Kasumi-1 (cell line): ENCODE measurements at regions not wholly inside any gene's neighbourhood (a gene's known extent, or its start where the extent isn't known, plus 50 kb on each side); places are given as distances from the start of the nearest gene placed in this dataset.

Experiments used
- DNase-seq, 2 experiments: peaks; one replicate each; lab custom pipeline; 2025; lab: John Stamatoyannopoulos, UW

DNA sequence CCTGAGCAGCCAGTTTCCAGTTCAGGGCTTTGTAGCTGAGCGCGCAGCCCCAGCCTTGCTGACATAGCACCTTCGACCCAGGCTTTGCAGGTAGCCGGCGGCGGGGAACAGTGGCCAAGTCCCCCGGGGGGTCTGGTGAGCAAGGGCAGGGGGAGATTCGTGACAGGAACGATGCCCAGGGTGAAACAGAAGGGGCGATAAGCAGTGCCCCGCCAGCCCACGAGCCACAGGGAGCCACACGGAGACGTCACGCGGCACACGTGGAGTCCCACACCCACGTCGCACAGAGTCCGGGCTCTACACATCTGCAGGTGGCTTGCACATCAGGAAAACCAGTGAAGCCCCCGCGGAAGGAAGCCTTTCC lies 127.2 kb downstream of the SOX1 start:
- DNase-seq: no peak

DNA sequence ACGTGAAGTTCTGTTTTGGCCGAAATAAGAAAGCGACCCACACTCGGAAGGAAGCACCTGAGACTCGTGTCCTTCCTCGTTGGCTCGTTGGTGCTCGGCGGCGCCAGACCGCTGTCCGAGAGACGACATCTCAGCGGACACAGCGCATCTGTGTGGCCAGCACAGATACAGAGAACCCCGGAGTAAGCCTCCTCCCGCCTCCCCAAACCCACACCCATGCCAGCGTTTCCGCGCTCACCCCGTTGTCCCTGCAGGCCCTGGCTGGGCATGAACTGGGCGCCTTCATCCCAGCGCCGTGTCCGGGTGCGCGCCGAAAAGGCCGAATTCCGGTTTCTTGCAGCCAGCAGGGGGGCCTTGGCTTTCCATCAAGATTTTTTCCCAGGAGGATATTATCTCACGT lies 127.6 kb downstream of the SOX1 start:
- no peak for DNase-seq

DNA sequence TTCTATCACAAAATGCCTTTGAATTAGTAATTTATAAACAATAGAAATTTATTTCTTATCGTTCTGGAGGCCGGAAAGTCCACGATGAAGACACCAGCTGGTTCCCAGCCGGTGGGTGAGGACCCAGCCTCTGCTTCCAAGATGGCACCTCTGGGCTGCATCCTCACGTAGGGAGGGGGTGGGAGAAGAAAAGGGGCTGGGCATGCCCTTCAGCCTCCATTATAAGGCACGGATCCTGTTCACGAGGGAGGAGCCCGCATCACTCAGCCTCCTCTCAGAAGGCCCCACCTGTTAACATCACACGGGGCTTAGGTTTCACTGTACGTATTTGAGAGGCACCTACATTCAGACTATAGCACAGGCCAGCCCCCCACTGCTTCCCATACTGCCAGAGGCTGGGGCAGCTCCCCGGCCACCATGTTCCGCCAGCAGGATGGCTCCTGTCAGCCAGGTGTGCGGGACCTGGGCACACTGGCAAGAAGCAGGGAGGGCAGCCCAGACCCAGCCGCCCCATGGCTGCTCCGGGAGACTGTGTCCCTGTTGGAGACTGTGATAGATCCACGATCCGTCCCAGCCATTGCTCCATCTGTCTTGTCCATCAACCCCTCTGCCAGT lies 131.6 kb downstream of the SOX1 start:
- DNase-seq: no peak

DNA sequence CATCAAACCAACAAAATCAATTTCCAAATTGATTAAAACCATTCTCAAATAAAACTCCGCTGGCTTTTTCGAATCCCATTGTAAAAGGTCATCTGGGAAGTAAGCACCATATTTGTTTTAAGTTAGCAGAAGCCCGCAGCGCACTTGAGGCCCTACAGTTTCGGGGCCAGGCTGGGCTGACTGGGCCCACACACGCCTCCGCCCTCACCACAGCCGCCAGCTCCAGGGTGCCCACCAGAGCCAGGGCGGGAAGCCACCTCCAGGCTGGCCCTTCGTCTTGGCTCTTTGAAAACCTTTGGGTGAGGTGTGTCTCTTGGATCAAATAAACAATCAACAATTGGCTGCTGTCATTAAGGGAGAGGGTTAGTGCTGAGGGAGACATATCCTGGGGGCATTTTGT lies 133.3 kb downstream of the SOX1 start:
- DNase-seq: no peak

DNA sequence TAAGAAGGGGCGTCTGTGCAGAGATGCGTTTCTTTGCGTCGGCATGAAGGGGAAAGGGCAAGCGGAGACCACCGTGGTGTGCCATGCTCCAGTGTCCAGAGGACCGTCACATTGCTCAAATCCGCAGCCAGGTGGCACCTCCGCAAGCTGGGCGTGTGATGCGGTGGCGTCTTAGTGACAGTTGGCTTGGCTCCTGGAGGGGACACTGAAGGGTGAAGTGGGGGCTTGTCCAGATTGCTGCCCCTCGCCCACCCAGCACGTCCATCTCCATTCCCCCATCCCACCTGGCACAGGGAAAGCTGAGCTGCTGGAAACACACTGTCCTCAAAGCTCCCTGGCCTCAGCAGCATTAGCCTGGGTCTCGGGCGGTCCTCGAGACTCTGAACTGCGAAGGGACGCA lies 135.3 kb downstream of the SOX1 start:
- no peak for DNase-seq

DNA sequence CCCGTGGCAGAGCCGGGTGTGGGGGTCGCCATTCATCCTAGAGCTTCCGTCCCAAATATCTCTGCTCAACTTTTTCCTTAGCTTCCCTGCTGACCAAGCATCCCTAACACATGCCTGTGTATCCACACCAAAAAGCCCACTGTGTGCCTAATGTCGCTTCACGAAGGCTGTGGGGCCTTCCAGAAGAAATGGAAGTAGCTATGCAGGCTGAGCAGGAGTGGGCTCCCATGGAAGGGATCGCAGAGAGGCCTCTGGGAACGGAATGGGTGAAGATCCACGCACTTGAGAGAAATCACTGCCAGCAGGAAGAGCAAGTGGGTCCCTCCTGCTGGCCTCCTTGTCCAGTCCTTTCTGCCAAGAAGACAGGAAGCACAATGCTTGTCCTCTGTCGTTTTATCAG lies 136.0 kb downstream of the SOX1 start:
- DNase-seq: no peak

DNA sequence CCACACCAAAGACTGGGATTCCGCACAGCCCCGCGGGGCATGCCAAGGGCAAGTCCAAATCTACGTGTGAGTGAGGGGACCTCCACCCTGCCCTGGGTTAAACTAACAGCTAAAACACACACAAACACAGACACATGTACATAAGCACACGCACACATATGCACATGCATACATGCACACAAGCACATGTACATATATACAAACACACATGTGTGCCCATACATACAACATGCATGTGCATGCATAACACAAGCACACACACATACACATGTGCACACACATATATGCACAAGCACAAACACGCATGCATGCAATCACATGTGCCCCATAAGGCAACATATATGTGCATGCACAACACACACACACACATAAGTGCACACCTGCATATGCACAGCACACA lies 136.7 kb downstream of the SOX1 start:
- no peak for DNase-seq

DNA sequence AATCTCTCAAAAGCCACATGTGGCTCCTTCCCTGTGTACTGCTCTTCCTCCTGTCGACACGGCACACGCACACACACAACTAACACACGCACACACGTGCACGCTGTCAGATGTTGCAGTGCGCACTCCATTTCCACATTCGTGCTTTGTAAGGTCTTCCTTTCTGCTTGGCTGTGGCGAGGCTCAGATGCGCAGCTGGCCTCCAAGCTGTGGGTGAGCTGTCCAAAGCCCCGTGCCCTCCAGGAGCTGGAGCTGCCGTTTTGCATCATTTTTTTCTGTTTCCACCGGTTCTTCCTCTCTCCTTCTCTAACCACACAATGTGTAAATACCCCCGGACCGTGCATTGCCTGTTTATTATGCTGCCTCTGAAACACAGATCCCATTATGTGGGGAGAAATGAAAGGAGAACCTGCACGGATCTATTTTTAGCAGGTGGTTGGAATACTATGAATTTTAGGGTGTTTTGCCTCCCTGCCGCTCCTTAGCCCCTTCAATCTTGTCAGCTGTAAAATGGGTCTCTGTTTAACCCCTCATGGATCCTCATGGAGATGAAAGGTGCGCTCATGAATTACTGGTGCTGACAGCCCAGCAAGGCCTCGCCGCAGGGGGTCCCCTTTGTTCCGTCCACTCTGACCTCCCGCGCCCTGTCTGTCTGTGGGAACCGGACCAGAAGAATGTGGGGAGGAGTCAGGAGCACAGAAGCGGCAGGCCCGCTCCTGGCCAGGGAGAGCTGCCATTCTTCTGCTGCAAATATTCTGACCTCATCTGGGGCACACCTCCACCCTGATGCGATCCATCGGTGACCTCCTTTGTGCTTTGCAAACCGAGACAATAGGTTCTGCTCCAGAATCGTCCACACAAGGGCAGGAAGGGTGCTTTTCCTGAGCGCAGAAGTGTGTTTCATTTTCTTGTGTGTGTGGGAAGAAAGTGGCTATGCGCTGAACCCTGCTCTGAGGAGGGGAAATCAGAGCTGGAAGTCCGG lies 137.7 kb downstream of the SOX1 start:
- no peak for DNase-seq

DNA sequence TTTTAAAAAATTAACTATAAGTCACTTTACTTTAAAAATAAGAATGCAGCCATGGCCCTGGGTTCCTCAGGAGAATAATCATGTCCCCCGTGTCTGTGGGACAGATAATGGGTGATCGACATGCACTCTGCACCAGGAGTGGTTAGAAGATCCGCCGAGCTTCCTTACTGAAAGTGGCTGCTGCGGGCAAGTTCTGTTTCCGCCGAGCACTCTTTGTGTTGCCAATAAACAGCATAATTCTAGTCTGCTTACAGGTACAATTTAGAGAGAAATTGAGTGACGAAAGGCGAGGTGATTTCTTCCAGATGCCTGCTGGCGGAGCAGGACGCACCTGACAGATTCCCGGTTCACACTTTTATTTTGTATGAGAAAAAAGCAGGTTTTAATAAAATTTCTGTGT lies 139.0 kb downstream of the SOX1 start:
- peak in 1 of 2 experiments; percentile 2 for DNase-seq

DNA sequence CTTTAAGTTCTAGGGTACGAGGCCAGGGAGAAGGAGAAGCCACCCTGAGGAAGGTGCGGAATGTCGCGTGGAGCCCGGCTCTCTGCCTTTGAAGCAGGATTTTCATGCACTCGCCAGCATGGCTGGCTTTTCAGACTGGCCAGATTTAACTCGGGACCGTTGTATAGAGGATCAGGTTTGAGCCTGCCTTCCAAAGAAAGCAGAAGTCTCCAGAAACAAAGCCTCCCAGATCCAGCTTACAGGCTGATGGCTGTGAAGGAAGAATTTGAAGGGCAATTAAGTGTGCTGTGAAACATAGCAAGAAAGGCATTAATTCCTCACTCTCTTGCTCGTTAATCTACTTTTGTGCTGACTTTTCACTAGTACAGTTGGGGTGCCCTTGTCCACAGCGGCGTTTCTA lies 140.2 kb downstream of the SOX1 start:
- DNase-seq: no peak

DNA sequence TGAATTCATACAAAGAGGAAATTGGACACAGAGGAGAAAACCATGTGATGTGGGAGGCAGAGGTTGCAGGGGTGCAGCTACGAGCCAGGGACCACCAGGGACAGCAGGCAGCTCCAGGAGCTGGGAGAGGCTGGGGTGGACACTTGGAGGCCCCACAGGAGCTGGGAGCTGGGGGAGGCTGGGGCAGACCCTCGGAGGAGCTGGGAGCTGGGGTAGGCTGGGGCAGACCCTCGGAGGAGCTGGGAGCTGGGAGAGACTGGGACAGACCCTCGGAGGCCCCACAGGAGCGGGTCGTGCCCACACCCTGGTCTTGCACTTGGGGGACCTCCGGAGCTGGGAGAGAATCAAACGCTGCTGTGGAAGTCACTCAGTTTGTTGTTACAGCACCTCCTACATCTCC lies 141.7 kb downstream of the SOX1 start:
- no peak for DNase-seq

DNA sequence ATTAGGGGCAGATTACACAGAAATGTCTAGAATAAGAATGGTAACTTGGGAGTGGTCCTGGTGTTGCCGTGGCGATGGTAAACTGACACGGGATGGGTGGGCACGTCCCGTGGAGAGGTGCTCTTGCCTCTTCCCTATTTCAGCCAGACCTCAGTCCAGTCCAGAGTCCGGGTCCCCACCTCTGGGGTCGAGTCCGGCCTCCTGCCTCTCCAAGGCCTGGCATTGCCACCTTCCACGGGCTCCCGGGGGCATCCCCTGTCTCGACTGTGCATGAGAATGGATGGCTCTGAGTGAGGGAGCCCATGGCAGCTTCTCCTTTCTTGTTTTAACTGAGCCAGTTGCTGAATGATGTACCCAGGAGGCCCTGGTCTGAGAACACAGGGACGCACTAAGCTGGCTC lies 142.3 kb downstream of the SOX1 start:
- DNase-seq: no peak

DNA sequence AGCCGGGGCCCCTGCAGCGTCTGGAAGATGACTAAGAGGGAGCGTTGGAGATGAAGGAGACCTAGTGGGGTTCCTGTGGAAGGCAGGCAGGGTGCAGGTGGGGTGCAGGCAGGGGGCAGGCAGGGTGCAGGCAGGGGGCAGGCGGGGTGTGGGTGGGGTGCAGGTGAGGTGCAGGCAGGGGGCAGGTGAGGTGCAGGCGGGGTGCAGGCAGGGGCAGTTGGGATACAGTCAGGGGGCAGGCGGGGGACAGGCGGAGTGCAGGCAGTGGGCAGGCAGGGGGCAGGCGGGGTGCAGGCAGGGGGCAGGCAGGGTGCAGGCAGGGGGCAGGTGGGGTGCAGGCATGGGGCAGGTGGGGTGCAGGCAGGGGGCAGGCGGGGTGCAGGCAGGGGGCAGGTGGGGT lies 142.8 kb downstream of the SOX1 start:
- DNase-seq: no peak

DNA sequence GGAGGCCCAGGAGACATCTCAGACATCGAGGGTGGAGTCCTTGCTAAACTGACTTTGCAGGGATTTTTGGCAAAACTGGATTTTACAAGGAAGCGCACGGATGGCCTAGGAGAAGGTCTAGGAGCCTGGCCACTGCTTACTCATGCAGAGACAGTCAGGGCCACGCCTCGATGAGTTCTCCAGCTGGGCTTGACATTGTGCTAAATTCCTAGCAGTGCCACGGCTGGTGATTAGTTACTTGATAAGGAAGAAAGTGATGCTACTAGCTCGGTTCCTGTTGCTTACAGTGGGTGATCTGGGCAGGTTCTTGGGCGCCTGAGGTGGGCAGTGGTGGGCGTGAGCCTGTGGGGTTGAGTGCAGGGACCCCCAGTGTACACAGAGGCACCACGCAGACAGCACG lies 143.4 kb downstream of the SOX1 start:
- no peak for DNase-seq

DNA sequence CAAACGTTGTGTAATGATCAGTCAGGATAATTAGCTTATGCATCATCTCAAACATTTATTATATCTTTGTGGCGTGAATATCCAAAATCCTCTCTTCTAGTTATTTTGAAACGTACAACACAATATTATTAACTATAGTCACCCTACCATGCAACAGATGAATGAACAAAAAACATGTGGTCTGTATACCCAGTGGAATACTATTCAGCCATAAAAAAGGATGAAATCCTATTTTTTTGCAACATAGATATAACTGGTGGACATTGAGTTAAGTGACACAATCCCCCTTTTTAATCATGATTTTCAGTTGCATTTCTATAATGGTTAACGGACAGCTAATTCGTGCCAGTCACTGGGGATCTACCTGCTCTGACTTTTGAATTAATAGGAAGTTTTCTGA lies 145.6 kb downstream of the SOX1 start:
- no peak for DNase-seq

DNA sequence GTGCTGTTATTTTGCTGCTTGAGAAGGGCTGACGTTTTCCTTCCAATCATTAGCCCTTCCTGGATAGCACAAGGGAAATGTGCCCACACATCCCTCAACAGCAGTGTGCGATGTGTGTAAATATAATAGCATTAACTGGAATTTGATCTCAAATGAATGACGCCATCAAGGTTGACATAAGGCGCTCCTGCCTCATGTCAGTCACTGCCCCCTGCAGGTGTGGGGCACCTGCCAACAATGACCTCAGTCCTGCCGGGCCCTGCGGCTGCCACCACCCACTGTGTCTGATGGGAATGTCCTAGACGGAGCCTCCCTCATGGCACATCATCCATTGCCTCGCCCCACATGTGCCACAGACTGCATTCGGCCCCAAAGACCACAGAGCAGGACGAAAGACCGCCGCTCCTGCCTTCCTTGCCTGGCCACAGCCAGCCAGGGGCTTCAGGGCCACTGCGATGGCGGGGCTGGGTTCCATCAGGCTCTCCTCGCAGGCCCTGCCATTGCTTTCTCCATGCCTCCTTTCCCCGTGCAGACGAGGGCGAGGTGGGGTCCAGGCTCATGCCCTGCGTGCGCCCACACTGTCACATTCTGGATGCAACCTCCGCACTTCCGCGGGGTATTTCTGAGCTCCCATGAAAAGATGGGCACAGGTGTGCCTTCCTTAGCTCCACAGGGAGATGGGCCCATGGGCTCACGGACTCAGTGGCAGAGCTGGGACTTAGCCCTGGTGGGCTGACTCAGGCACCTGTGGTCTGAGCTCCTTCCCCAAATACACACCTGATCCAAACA lies 146.7 kb downstream of the SOX1 start:
- DNase-seq: no peak

DNA sequence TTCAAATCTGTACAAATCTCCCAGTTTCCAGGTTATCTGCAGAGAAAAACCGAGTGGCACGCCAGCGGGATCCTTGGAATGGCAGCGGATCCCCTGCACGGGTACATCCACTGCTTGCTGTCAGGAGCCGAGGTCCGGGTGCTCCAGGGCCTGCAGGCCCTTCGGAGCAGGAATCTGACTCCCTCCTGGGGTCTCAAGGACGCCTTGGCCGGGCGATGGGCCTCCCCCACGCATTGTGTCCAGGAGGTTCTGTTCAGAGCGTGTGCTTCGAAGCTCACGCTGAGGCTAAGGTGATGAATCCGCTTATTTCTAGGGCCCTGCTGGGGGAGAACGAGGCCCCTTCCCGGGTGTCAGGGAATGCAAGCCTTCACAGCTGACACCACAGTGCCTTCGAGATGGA lies 148.9 kb downstream of the SOX1 start:
- no peak for DNase-seq

DNA sequence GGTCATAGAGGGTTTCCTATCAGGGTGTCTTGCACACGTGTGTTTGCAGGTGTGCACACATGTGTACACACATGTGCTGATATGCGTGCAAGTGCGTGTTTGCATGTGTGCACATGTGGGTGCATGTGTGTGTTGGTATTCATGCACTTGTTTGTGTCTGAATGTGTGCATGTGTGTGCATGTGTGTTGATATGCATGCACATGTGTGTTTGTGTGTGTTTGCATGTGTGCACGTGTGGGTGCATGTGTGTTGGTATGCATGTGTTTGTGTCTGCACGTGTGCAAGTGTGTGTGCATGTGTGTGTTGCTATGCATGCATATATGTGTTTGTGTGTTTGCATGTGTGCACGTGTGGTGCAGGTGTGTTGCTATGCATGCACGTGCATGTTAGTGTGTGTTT lies 150.5 kb downstream of the SOX1 start:
- no peak for DNase-seq

DNA sequence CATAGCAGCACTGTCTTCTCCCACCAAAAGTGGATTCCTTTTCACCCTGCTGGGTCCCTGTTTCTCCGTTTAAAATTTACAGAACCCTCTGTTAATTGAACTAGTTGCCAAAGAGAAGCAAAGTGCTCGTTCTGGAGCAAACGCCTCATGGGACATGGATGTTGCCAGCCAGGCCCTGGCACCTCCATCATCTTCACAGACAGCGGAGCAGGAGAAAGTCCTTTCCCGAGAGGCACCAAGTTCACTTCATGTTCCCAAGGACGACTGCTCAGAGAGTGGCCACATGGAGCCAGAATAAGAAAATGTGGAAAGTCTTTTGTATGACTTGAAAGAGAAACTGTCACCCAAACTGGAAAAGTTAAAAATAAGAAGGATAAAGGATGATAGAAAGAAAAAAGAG lies 151.5 kb downstream of the SOX1 start:
- DNase-seq: no peak

DNA sequence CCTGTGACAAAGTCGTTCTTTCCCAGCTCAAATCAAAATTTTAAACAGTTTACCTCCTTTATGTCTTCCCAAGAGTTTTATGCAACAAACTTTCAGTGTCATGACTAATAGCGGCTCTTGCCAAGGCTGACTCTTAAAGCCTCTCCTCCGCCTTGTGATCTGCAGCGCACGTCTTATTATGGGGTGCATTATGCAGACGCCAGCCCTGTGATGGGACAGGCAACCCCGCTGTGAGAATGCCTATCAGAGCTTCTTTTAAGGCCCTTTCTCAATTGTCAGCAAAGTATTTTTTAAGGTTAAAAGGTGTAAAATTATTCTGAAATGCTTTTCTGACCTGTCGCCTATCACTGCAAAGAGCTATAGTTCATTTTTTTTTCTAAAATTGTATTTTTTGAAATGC lies 152.8 kb downstream of the SOX1 start:
- DNase-seq: no peak

DNA sequence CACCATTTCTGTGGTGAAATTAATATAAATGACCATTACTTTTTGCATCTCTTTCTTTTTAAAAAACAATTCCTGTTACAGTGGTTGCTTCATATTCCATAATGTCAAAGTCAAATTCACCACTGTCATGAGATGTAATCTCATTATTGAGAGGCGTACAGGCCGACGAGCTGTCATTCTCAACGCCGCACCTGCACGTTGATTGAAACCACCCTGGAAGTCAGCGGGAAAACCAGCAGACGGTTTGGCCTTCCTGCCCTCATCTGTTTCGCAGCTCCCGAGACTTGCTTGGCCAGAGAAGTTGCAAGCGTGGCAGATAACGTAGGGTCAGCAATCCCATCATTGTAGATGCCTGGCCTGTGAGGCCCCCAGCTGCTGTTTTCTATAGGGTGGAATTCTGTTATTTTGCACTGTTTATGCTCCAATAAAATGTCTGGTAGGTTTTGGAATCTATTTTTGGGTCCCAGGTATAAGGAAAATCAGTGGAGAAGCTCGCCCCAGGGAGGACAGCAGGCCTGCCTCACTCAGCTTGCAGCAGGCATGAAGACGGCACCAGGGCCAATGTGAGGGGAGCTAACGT lies 153.4 kb downstream of the SOX1 start:
- DNase-seq: no peak

DNA sequence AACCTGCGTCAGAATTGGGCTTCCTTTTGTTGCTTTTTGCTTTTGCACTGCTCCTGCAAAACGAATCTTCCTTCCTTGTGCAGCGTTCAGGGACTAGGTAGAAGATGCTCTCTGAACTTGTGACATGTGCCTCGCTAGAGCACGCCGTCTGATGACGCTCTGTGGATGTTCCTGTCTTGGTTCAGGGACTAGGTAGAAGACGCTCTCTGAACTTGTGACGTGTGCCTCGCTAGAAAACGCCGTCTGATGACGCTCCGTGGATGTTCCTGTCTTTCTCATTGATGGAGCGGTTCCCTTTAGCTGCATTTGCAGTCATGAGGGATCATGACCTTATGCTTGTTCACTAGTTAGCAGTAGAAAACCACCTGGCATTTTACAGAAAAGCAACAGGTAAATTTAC lies 154.0 kb downstream of the SOX1 start:
- DNase-seq: no peak

DNA sequence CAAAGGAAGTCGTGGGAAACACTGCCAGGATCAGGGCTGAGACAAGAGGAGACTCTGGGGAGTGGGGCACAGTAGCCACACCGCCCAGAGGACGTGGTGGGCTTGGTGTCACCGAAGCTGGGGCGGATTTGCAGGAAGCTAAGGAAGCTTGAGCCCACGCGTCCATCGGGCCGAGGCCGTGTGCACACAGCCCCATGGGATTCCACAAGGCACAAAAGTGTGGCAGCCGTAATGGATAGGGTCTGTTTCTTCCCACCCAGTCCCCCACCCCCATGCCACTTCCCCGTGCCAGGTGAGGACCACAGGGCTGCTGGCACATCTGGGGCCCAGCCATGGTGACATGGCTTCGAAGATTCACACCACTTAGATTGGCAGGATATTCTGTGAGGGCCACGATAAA lies 153.2 kb upstream of the SPACA7 start:
- DNase-seq: no peak
